ENCODE measurements at regions not wholly inside any gene's neighbourhood (a gene's known extent, or its start where the extent isn't known, plus 50 kb on each side); places are given as distances from the start of the nearest gene placed in this dataset.

GRCh38 chr5:105506692-105507277, 1944.2 kb upstream of the NUDT12 start:
- TF ChIP-seq CTCF (IDR thresholded peaks at IDR 0.05 in 2 of 3, conservative IDR thresholded peaks at IDR 0.05 in 1 of 3; ENCODE audit: borderline replicate concordance in 1 of 3, insufficient read depth in 1 of 3, low read depth in 2 of 3, low read length in 2 of 3) = peak in 2 of 3 experiments; percentile 64 to 79; a peak in 4 of 6 replicates
- TF ChIP-seq JUND (IDR thresholded peaks at IDR 0.05) = no peak
- TF ChIP-seq ZNF274 (IDR thresholded peaks at IDR 0.05; ENCODE audit: low read depth, low read length) = no peak

All from HCT116 (cell line).